Stimulated activated CD8-positive, alpha-beta memory T cell treated with anti-CD3 and anti-CD28 coated beads, Interleukin-15, amount 100 ng/mL, for 48 hours (primary cell): ENCODE measurements at regions not wholly inside any gene's neighbourhood (a gene's known extent, or its start where the extent isn't known, plus 50 kb on each side); places are given as distances from the start of the nearest gene placed in this dataset.
"Not testable (repeated sequence)": the region's sequence is repeated elsewhere in the genome, so short reads cannot be mapped to it uniquely, and the experiment has no call there.

ENCODE experiments used
- DNase-seq, 2 donors: peaks; one replicate each; pipeline ENCODE4 v3.0.0-alpha.2; 2020; ENCODE audit warnings: low read depth in 2 of 2

- no peak for DNase-seq
Measured at GRCh38 chr16:64304396-64304795, 817.5 kb downstream of the CDH11 start.

GRCh38 chr16:64297863-64298600, 823.8 kb downstream of the CDH11 start:
- no peak for DNase-seq

- DNase-seq: no peak
Measured at GRCh38 chr16:64295466-64295865, 826.4 kb downstream of the CDH11 start.

- DNase-seq: no peak
Measured at GRCh38 chr16:64292953-64293352, 828.9 kb downstream of the CDH11 start.

GRCh38 chr16:64292161-64292560, 829.7 kb downstream of the CDH11 start:
- no peak for DNase-seq

- no peak for DNase-seq
Measured at GRCh38 chr16:64290461-64290860, 831.4 kb downstream of the CDH11 start.

GRCh38 chr16:64287655-64288528, 834.0 kb downstream of the CDH11 start:
- no peak for DNase-seq

GRCh38 chr16:64282181-64282580, 839.7 kb downstream of the CDH11 start:
- DNase-seq: no peak

GRCh38 chr16:64280317-64280716, 841.5 kb downstream of the CDH11 start:
- no peak for DNase-seq

GRCh38 chr16:64278196-64278595, 843.7 kb downstream of the CDH11 start:
- DNase-seq: no peak

- DNase-seq: no peak
Measured at GRCh38 chr16:64276646-64277045, 845.2 kb downstream of the CDH11 start.

GRCh38 chr16:64272028-64272427, 849.8 kb downstream of the CDH11 start:
- DNase-seq: no peak

GRCh38 chr16:64269756-64270155, 852.1 kb downstream of the CDH11 start:
- DNase-seq: no peak

GRCh38 chr16:64265756-64266155, 856.1 kb downstream of the CDH11 start:
- no peak for DNase-seq

- not testable (repeated sequence) for DNase-seq
Measured at GRCh38 chr16:64260631-64261401, 861.0 kb downstream of the CDH11 start.

- DNase-seq: no peak
Measured at GRCh38 chr16:64254443-64255367, 867.2 kb downstream of the CDH11 start.

GRCh38 chr16:64253525-64253924, 868.3 kb downstream of the CDH11 start:
- DNase-seq: no peak

GRCh38 chr16:64253096-64253495, 868.8 kb downstream of the CDH11 start:
- no peak for DNase-seq

GRCh38 chr16:64251742-64252141, 870.1 kb downstream of the CDH11 start:
- DNase-seq: no peak

- DNase-seq: no peak
Measured at GRCh38 chr16:64250866-64251265, 871.0 kb downstream of the CDH11 start.

GRCh38 chr16:64242492-64242891, 879.4 kb downstream of the CDH11 start:
- no peak for DNase-seq
